Spleen (tissue), 7 donors: ENCODE measurements at regions not wholly inside any gene's neighbourhood (a gene's known extent, or its start where the extent isn't known, plus 50 kb on each side); places are given as distances from the start of the nearest gene placed in this dataset.

Experiments used
- CTCF ChIP-seq, 11 experiments: fragments of 200-600 bp in 7 of 11; fragments of 450-650 bp in 4 of 11; sonication (generic) in 4 of 11; IDR thresholded peaks in 8 of 11; conservative IDR thresholded peaks in 3 of 11; 1 replicate in 7 of 11; 2 replicates in 4 of 11; pipeline versions ENCODE4 v1.4.0 to v1.8.0; 2016 to 2021; ENCODE audit warnings: antibody characterized with exemption in 11 of 11, inconsistent platforms in 4 of 11, mild to moderate bottlenecking in 1 of 11
- POLR2A ChIP-seq, 3 donors: fragments of 450-650 bp; IDR thresholded peaks; one replicate each; pipeline ENCODE4 v1.5.1; 2017; ENCODE audit warnings: antibody characterized with exemption in 3 of 3, mild to moderate bottlenecking in 1 of 3
- donor health status: DM: no; HTN: no; CAD: no; lungs with moderate emphysema.
- donor health status: DM: no; HTN: no; CAD: no.
- donor health status: DM: no; HTN: no; CAD: no.

GRCh38 chr14:95370076-95370475, 50.4 kb upstream of the CLMN start:
- no peak for TF ChIP-seq CTCF (IDR thresholded peaks at IDR 0.05 in 8 of 11, conservative IDR thresholded peaks at IDR 0.05 in 3 of 11)
- no peak for TF ChIP-seq POLR2A (IDR thresholded peaks at IDR 0.05)
